HL-60 (cell line): ENCODE measurements at regions not wholly inside any gene's neighbourhood (a gene's known extent, or its start where the extent isn't known, plus 50 kb on each side); places are given as distances from the start of the nearest gene placed in this dataset.
"Not testable (repeated sequence)": the region's sequence is repeated elsewhere in the genome, so short reads cannot be mapped to it uniquely, and the experiment has no call there.

Experiments used
- DNase-seq, 2 experiments: peaks; one replicate each; pipeline ENCODE4 v3.0.0-alpha.2; 2010 to 2020; ENCODE audit warnings: low read depth in 1 of 2, low spot score in 1 of 2
- H3K27ac ChIP-seq: fragments of 250-450 bp; sonication (Bioruptor Pico); replicated peaks from 2 replicates; pipeline ENCODE4 v1.5.1; 2020; ENCODE audit warnings: mild to moderate bottlenecking, moderate library complexity
- H3K27me3 ChIP-seq: fragments of 250-450 bp; sonication (Bioruptor Pico); 2 replicates; pipeline ENCODE4 v1.5.1; 2021; ENCODE audit warnings: mild to moderate bottlenecking, moderate library complexity; ENCODE audit not compliant: insufficient read depth, poor library complexity, severe bottlenecking
- H3K4me3 ChIP-seq: replicated peaks from 2 replicates; pipeline ENCODE4 v1.5.1; 2011; ENCODE audit warnings: mild to moderate bottlenecking, control low read depth, low read length; ENCODE audit not compliant: insufficient read depth

GRCh38 chr1:223897097-223897496 lies 51.4 kb upstream of the TP53BP2 start:
- not testable (repeated sequence) for H3K27me3 ChIP-seq, H3K4me3 ChIP-seq, H3K27ac ChIP-seq, DNase-seq

GRCh38 chr1:223895950-223896349 lies 50.2 kb upstream of the TP53BP2 start:
- not testable (repeated sequence) for DNase-seq, H3K27ac ChIP-seq, H3K4me3 ChIP-seq, H3K27me3 ChIP-seq
